ENCODE measurements at regions not wholly inside any gene's neighbourhood (a gene's known extent, or its start where the extent isn't known, plus 50 kb on each side); places are given as distances from the start of the nearest gene placed in this dataset.

DNA sequence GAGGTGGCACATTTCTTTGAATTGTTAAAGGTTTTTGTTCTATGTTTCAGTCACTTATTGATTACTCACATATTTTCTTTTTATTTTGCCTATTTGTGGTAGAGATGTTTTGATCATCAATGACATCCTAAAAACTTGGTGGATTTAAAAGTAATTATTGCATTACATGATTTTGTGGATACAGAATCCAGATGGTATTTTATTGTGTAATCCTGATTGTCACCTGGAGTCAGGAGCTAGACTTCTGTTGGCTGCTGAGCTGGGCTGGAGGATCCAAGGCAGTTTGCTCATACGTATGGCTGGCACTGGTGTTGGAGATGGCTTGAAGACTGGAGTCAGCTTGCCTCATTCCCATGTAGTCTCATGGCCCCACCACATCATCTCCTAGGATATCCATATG lies 1009.6 kb upstream of the PCDH7 start:
- Histone ChIP-seq H3K9ac (ENCODE audit: low read length) (no peak overlapping the region), H3K4me3 (replicated peaks in 1 of 2; ENCODE audit: low read depth in 1 of 2, low read length in 2 of 2) (no peak overlapping the region), H3K4me1 (ENCODE audit: control insufficient read depth in 1 of 2, insufficient read depth in 2 of 2, low read length in 2 of 2) (no peaks in the 10 kb centered on the region), H2AFZ (ENCODE audit: low read depth, low read length, poor library complexity, severe bottlenecking) (no peak overlapping the region), H3K27me3 (ENCODE audit: insufficient read depth, low read length) (no peaks in the 10 kb centered on the region), H3K27ac (ENCODE audit: low read depth, low read length) (no peak overlapping the region), H3K4me2 (ENCODE audit: low read length) (no peak overlapping the region), H3K9me3 (ENCODE audit: control insufficient read depth in 1 of 2, insufficient read depth in 1 of 2, low read depth in 1 of 2, low read length in 2 of 2) (no peaks in the 10 kb centered on the region; a peak in 1 of 4 replicates), H4K20me1 (ENCODE audit: insufficient read depth) (no peaks in the 10 kb centered on the region), H3K9me2 (ENCODE audit: insufficient read depth) (peaks cover 3% of the 10 kb centered on the region; the same call in 1 of the 2 replicates), H3K36me3 (ENCODE audit: control insufficient read depth in 1 of 2, insufficient read depth in 2 of 2, low read length in 2 of 2) (no peaks in the 10 kb centered on the region), H3K79me2 (ENCODE audit: insufficient read depth, low read length) (no peaks in the 10 kb centered on the region)
- no peak for ATAC-seq
- TF ChIP-seq, protein P1, sequence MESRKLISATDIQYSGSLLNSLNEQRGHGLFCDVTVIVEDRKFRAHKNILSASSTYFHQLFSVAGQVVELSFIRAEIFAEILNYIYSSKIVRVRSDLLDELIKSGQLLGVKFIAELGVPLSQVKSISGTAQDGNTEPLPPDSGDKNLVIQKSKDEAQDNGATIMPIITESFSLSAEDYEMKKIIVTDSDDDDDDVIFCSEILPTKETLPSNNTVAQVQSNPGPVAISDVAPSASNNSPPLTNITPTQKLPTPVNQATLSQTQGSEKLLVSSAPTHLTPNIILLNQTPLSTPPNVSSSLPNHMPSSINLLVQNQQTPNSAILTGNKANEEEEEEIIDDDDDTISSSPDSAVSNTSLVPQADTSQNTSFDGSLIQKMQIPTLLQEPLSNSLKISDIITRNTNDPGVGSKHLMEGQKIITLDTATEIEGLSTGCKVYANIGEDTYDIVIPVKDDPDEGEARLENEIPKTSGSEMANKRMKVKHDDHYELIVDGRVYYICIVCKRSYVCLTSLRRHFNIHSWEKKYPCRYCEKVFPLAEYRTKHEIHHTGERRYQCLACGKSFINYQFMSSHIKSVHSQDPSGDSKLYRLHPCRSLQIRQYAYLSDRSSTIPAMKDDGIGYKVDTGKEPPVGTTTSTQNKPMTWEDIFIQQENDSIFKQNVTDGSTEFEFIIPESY (IDR thresholded peaks at IDR 0.05; ENCODE audit: extremely low read depth, insufficient replicate concordance, low read length) = no peak
- TF ChIP-seq TCF7L2 (IDR thresholded peaks at IDR 0.05; ENCODE audit: borderline replicate concordance, extremely low read depth, insufficient read depth, insufficient read length) (no peak), ZNF274 (IDR thresholded peaks at IDR 0.05; ENCODE audit: low read depth, low read length) (no peak), SIN3A (IDR thresholded peaks at IDR 0.05; ENCODE audit: low read depth) (no peak), ZFX (IDR thresholded peaks at IDR 0.05) (no peak), RAD21 (IDR thresholded peaks at IDR 0.05; ENCODE audit: low read depth) (no peak), YY1 (IDR thresholded peaks at IDR 0.05; ENCODE audit: extremely low read depth, insufficient replicate concordance, low read depth, low read length) (no peak), EGR1 (IDR thresholded peaks at IDR 0.05; ENCODE audit: low read depth) (no peak), JUND (IDR thresholded peaks at IDR 0.05) (no peak), EZH2phosphoT487 (IDR thresholded peaks at IDR 0.05; ENCODE audit: borderline replicate concordance) (no peak), FOSL1 (IDR thresholded peaks at IDR 0.05; ENCODE audit: low read depth) (no peak), CEBPB (IDR thresholded peaks at IDR 0.05; ENCODE audit: low read depth) (no peak), ELF1 (IDR thresholded peaks at IDR 0.05; ENCODE audit: borderline replicate concordance, low read depth) (no peak), POLR2A (IDR thresholded peaks at IDR 0.05; ENCODE audit: borderline replicate concordance, extremely low read depth, insufficient read depth, insufficient read length) (no peak)
- TF ChIP-seq, protein P2, sequence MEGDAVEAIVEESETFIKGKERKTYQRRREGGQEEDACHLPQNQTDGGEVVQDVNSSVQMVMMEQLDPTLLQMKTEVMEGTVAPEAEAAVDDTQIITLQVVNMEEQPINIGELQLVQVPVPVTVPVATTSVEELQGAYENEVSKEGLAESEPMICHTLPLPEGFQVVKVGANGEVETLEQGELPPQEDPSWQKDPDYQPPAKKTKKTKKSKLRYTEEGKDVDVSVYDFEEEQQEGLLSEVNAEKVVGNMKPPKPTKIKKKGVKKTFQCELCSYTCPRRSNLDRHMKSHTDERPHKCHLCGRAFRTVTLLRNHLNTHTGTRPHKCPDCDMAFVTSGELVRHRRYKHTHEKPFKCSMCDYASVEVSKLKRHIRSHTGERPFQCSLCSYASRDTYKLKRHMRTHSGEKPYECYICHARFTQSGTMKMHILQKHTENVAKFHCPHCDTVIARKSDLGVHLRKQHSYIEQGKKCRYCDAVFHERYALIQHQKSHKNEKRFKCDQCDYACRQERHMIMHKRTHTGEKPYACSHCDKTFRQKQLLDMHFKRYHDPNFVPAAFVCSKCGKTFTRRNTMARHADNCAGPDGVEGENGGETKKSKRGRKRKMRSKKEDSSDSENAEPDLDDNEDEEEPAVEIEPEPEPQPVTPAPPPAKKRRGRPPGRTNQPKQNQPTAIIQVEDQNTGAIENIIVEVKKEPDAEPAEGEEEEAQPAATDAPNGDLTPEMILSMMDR (IDR thresholded peaks at IDR 0.05 in 2 of 3, conservative IDR thresholded peaks at IDR 0.05 in 1 of 3; ENCODE audit: borderline replicate concordance in 1 of 3, insufficient read depth in 1 of 3, low read depth in 2 of 3, low read length in 2 of 3) = no peak
- TF ChIP-seq, protein P3, sequence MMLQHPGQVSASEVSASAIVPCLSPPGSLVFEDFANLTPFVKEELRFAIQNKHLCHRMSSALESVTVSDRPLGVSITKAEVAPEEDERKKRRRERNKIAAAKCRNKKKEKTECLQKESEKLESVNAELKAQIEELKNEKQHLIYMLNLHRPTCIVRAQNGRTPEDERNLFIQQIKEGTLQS (IDR thresholded peaks at IDR 0.05) = no peak
- TF ChIP-seq, protein P4, sequence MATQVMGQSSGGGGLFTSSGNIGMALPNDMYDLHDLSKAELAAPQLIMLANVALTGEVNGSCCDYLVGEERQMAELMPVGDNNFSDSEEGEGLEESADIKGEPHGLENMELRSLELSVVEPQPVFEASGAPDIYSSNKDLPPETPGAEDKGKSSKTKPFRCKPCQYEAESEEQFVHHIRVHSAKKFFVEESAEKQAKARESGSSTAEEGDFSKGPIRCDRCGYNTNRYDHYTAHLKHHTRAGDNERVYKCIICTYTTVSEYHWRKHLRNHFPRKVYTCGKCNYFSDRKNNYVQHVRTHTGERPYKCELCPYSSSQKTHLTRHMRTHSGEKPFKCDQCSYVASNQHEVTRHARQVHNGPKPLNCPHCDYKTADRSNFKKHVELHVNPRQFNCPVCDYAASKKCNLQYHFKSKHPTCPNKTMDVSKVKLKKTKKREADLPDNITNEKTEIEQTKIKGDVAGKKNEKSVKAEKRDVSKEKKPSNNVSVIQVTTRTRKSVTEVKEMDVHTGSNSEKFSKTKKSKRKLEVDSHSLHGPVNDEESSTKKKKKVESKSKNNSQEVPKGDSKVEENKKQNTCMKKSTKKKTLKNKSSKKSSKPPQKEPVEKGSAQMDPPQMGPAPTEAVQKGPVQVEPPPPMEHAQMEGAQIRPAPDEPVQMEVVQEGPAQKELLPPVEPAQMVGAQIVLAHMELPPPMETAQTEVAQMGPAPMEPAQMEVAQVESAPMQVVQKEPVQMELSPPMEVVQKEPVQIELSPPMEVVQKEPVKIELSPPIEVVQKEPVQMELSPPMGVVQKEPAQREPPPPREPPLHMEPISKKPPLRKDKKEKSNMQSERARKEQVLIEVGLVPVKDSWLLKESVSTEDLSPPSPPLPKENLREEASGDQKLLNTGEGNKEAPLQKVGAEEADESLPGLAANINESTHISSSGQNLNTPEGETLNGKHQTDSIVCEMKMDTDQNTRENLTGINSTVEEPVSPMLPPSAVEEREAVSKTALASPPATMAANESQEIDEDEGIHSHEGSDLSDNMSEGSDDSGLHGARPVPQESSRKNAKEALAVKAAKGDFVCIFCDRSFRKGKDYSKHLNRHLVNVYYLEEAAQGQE (IDR thresholded peaks at IDR 0.05; ENCODE audit: low read depth) = no peak
- intact Hi-C loops (cut with micrococcal nuclease) = no loop called here
- no TSS peak for BruUV-seq (replicated peaks)
- no peak for DNase-seq (ENCODE audit: low read depth, low spot score)
- ChIA-PET RAD21 (ENCODE audit: low non-redundant PET in 1 of 2, low total read pairs in 2 of 2, uncharacterized antibody in 2 of 2, unreplicated experiment in 2 of 2) (no interaction called here), CTCF (no interaction called here), POLR2A (no interaction called here)

All from HCT116 (cell line).